Mesendoderm (in vitro differentiated cells): ENCODE measurements at regions not wholly inside any gene's neighbourhood (a gene's known extent, or its start where the extent isn't known, plus 50 kb on each side); places are given as distances from the start of the nearest gene placed in this dataset.
A peak's percentile ranks its signal among the peaks of the same experiment; 100 is the strongest.

Source experiments
- DNase-seq: peaks from one replicate; pipeline ENCODE4 v3.0.0; 2013
- H2AK5ac ChIP-seq: 2 replicates; pipeline ENCODE4 v1.6.1; 2013; ENCODE audit warnings: low read length, inconsistent platforms
- H2BK120ac ChIP-seq: 2 replicates; pipeline ENCODE4 v1.6.1; 2013; ENCODE audit warnings: low read depth, mild to moderate bottlenecking, low read length, moderate library complexity, mixed read lengths
- H2BK15ac ChIP-seq: replicated peaks from 2 replicates; pipeline ENCODE4 v1.6.1; 2013; ENCODE audit warnings: low read depth, mild to moderate bottlenecking, moderate library complexity
- H2BK5ac ChIP-seq: 2 replicates; pipeline ENCODE4 v1.6.1; 2013; ENCODE audit warnings: low read length, inconsistent platforms
- H3K18ac ChIP-seq: 2 replicates; pipeline ENCODE4 v1.6.1; 2013; ENCODE audit warnings: mild to moderate bottlenecking, low read length, mixed read lengths
- H3K23ac ChIP-seq: one replicate; pipeline ENCODE4 v1.6.1; 2013; ENCODE audit warnings: low read length
- H3K27ac ChIP-seq: 2 replicates; pipeline ENCODE4 v1.5.1; 2013; ENCODE audit warnings: low read depth, mild to moderate bottlenecking, inconsistent platforms, low read length, moderate library complexity
- H3K27me3 ChIP-seq: 2 replicates; pipeline ENCODE4 v1.6.1; 2013; ENCODE audit warnings: low read length, control low read depth, mild to moderate bottlenecking, inconsistent platforms; ENCODE audit not compliant: insufficient read depth, poor library complexity
- H3K36me3 ChIP-seq: 2 replicates; pipeline ENCODE4 v1.6.1; 2013; ENCODE audit warnings: low read length, inconsistent platforms; ENCODE audit not compliant: control insufficient read depth, insufficient read depth
- H3K4ac ChIP-seq: one replicate; pipeline ENCODE4 v1.6.1; 2013; ENCODE audit warnings: low read depth, mild to moderate bottlenecking, low read length, moderate library complexity
- H3K4me1 ChIP-seq: 2 replicates; pipeline ENCODE4 v1.6.1; 2013; ENCODE audit warnings: low read depth, low read length, inconsistent platforms; ENCODE audit not compliant: control insufficient read depth
- H3K4me2 ChIP-seq: 2 replicates; pipeline ENCODE4 v1.6.1; 2013; ENCODE audit warnings: low read length
- H3K4me3 ChIP-seq: 2 replicates; pipeline ENCODE4 v1.5.1; 2013; ENCODE audit warnings: mild to moderate bottlenecking, low read length
- H3K56ac ChIP-seq: one replicate; pipeline ENCODE4 v1.6.1; 2013; ENCODE audit warnings: low read length
- H3K79me1 ChIP-seq: 2 replicates; pipeline ENCODE4 v1.6.1; 2013; ENCODE audit warnings: low read length, inconsistent platforms
- H3K79me2 ChIP-seq: 2 replicates; pipeline ENCODE4 v1.6.1; 2013; ENCODE audit warnings: mild to moderate bottlenecking, low read length; ENCODE audit not compliant: control insufficient read depth, insufficient read depth
- H3K9ac ChIP-seq: 2 replicates; pipeline ENCODE4 v1.6.1; 2013; ENCODE audit warnings: low read length, inconsistent platforms
- H4K5ac ChIP-seq: one replicate; pipeline ENCODE4 v1.6.1; 2013; ENCODE audit warnings: low read length
- H4K8ac ChIP-seq: one replicate; pipeline ENCODE4 v1.6.1; 2013; ENCODE audit warnings: low read depth, mild to moderate bottlenecking, control low read depth, low read length, moderate library complexity
- WGBS: extraction: QIAGEN DNeasy Blood & Tissue Kit; methylation state at CpG from one replicate; pipeline ENCODE4 v1.1.7; 2013; ENCODE audit warnings: low lambda C conversion rate, missing lambda C conversion rate; ENCODE audit not compliant: insufficient coverage; ENCODE audit errors: extremely low coverage; 5-methylcytosine and 5-hydroxymethylcytosine counted together

DNA sequence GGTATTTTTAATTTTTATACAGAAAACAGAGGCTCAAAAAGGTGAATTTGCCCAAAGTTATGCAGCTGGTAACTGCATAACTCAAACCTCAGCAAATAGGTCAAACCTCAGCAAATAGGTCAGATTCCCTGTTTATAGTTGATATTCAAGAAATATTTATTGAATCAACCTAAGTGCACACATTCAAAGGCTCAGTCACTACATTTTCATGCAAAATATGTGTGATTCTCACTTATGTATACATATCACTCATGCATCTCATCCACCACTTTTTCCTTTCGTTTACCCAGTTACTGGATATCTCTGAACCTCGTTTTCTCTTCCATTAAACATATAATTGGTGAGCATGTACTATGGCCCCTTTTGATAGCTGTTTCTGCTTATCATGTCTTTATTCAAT is 158.3 kb upstream of the C1orf21 start:
- Histone ChIP-seq H2BK5ac (no peak overlapping the region), H3K79me1 (no peaks in the 10 kb centered on the region), H3K56ac (no peak overlapping the region), H3K4me2 (no peak overlapping the region), H3K36me3 (no peaks in the 10 kb centered on the region), H4K8ac (no peak overlapping the region), H3K27me3 (no peaks in the 10 kb centered on the region), H3K4me1 (no peaks in the 10 kb centered on the region), H3K9ac (no peak overlapping the region), H3K18ac (no peak overlapping the region), H2AK5ac (no peak overlapping the region), H3K4me3 (no peak overlapping the region), H3K79me2 (no peaks in the 10 kb centered on the region), H2BK15ac (no peak overlapping the region), H4K5ac (no peak overlapping the region), H3K4ac (no peak overlapping the region), H2BK120ac (no peak overlapping the region), H3K23ac (no peak overlapping the region), H3K27ac (no peak overlapping the region)
- no CpG with 5 or more reads among the region's 2 CpGs for WGBS
- no peak for DNase-seq

DNA sequence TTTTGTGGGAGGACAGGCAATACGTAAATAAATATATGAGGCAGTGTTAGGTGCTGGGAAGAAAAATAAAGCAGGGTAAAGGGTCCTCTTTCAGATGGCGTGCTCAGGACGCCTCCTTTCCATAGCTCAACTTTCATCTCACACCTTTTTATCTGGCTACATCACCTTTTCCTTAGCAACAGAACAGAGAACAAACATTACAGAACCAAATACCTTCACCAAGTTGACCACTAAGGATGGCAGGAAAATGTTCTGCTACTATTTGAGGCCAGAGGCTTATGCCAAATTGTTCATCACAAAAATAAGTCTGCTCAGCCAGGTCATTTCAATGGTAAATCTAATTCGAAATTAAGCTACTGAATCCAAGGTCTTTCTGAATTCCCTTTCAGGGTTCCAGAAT is 149.2 kb upstream of the C1orf21 start:
- Histone ChIP-seq H3K4ac (no peak overlapping the region), H2BK5ac (no peak overlapping the region), H3K9ac (no peak overlapping the region), H4K8ac (no peak overlapping the region), H3K18ac (no peak overlapping the region), H3K27me3 (no peaks in the 10 kb centered on the region), H3K23ac (no peak overlapping the region), H3K4me2 (no peak overlapping the region), H3K4me3 (no peak overlapping the region), H2AK5ac (no peak overlapping the region), H3K79me2 (no peaks in the 10 kb centered on the region), H4K5ac (no peak overlapping the region), H3K4me1 (peaks cover 4% of the 10 kb centered on the region), H3K56ac (no peak overlapping the region), H2BK120ac (no peak overlapping the region), H2BK15ac (no peak overlapping the region), H3K27ac (no peak overlapping the region), H3K79me1 (no peaks in the 10 kb centered on the region), H3K36me3 (no peaks in the 10 kb centered on the region)
- WGBS = no CpG with 5 or more reads among the region's 4 CpGs
- peak; percentile 63 for DNase-seq

- Histone ChIP-seq H3K18ac (no peak overlapping the region), H4K8ac (no peak overlapping the region), H3K9ac (no peak overlapping the region), H3K27me3 (no peaks in the 10 kb centered on the region), H3K56ac (no peak overlapping the region), H3K23ac (no peak overlapping the region), H3K4me3 (no peak overlapping the region), H2BK15ac (no peak overlapping the region), H3K4ac (no peak overlapping the region), H3K79me2 (no peaks in the 10 kb centered on the region), H2AK5ac (no peak overlapping the region), H3K4me2 (no peak overlapping the region), H3K79me1 (no peaks in the 10 kb centered on the region), H2BK5ac (no peak overlapping the region), H3K4me1 (peaks cover 6% of the 10 kb centered on the region), H3K36me3 (no peaks in the 10 kb centered on the region), H4K5ac (no peak overlapping the region), H3K27ac (no peak overlapping the region), H2BK120ac (no peak overlapping the region)
- WGBS = no CpG with 5 or more reads among the region's 2 CpGs
- DNase-seq = peak; percentile 55
Observed at GRCh38 chr1:184241446-184241845, 145.4 kb upstream of the C1orf21 start.

DNA sequence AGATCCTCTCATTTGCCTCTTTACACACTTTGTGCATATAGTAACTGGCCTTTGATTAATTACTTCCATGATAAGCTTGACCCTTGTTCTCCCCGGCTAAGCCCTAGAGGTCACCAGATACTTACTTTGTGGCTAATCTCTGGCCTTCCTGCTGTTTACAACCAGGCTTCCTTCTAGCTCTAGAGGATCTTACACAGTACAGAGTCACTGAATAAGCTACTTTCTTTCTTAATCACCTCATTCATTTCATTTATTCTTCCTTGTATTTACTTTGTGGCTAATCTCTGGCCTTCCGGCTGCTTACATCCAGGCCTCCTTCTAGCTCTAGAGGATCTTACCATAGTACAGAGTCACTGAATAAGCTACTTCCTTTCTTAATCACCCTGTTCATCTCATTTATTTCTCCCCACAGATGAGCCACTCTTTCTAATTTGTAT is 144.3 kb upstream of the C1orf21 start:
- Histone ChIP-seq H3K23ac (no peak overlapping the region), H3K4me1 (peaks cover 8% of the 10 kb centered on the region), H2BK15ac (no peak overlapping the region), H3K79me1 (no peaks in the 10 kb centered on the region), H3K18ac (no peak overlapping the region), H3K27ac (peak overlapping the region; percentile 26), H2BK120ac (no peak overlapping the region), H3K9ac (no peak overlapping the region), H3K27me3 (no peaks in the 10 kb centered on the region), H3K4ac (no peak overlapping the region), H3K4me3 (no peak overlapping the region), H3K56ac (no peak overlapping the region), H4K8ac (no peak overlapping the region), H2AK5ac (no peak overlapping the region), H3K4me2 (no peak overlapping the region), H2BK5ac (no peak overlapping the region), H3K79me2 (no peaks in the 10 kb centered on the region), H4K5ac (no peak overlapping the region), H3K36me3 (no peaks in the 10 kb centered on the region)
- peak; percentile 82 for DNase-seq
- no CpG with 5 or more reads among the region's 2 CpGs for WGBS

GRCh38 chr1:184244962-184245361 is 141.9 kb upstream of the C1orf21 start:
- DNase-seq = peak; percentile 88
- H3K79me2 ChIP-seq = no peaks in the 10 kb centered on the region
- H3K9ac ChIP-seq = no peak overlapping the region
- peak overlapping the region; percentile 38 for H3K56ac ChIP-seq
- H2BK15ac ChIP-seq = no peak overlapping the region
- no peaks in the 10 kb centered on the region for H3K79me1 ChIP-seq
- no peak overlapping the region for H3K4ac ChIP-seq
- H3K4me2 ChIP-seq = no peak overlapping the region
- H4K5ac ChIP-seq = peak overlapping the region; percentile 8
- no peak overlapping the region for H2AK5ac ChIP-seq
- peak overlapping the region; percentile 99 for H2BK5ac ChIP-seq
- H2BK120ac ChIP-seq = peak overlapping the region; percentile 92
- H3K36me3 ChIP-seq = no peaks in the 10 kb centered on the region
- no CpG with 5 or more reads among the region's 2 CpGs for WGBS
- peak overlapping the region; percentile 88 for H3K18ac ChIP-seq
- H3K4me1 ChIP-seq = peaks cover 7% of the 10 kb centered on the region
- H4K8ac ChIP-seq = no peak overlapping the region
- H3K27ac ChIP-seq = peak overlapping the region; percentile 91
- no peak overlapping the region for H3K4me3 ChIP-seq
- no peaks in the 10 kb centered on the region for H3K27me3 ChIP-seq
- H3K23ac ChIP-seq = no peak overlapping the region

DNA sequence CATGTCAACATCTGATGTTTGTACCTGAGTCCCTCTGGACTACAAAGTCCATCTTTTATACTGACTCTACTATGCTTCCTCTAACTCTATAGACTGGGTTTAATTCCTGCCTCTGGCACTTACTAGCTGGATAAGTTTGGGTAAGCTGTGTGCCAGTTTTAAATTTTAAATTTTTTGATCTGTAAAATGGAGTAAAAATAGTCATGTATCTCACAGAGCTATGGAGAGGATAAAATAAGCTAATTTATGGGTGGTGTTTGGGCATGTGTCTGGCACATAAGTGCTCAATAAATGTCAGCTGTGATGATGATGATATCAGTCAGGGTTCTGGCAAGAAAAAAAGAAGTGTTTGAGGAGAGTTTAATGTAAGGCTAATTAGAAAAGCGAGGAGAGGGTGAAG is 139.2 kb upstream of the C1orf21 start:
- Histone ChIP-seq H3K18ac (no peak overlapping the region), H3K79me2 (no peaks in the 10 kb centered on the region), H3K36me3 (no peaks in the 10 kb centered on the region), H3K9ac (no peak overlapping the region), H3K4me2 (no peak overlapping the region), H2BK120ac (no peak overlapping the region), H4K8ac (no peak overlapping the region), H3K79me1 (no peaks in the 10 kb centered on the region), H4K5ac (no peak overlapping the region), H3K23ac (no peak overlapping the region), H3K4me3 (no peak overlapping the region), H2BK15ac (no peak overlapping the region), H3K56ac (no peak overlapping the region), H3K4me1 (peaks cover 4% of the 10 kb centered on the region), H3K27ac (no peak overlapping the region), H3K4ac (no peak overlapping the region), H2AK5ac (no peak overlapping the region), H3K27me3 (no peaks in the 10 kb centered on the region), H2BK5ac (no peak overlapping the region)
- 100% methylated on average over 1 of the region's 1 CpG for WGBS
- DNase-seq = no peak
